Spinal cord (tissue), 9 donors: ENCODE measurements at regions not wholly inside any gene's neighbourhood (a gene's known extent, or its start where the extent isn't known, plus 50 kb on each side); places are given as distances from the start of the nearest gene placed in this dataset.

Experiments
- DNase-seq, 6 donors: peaks; one replicate each; pipeline versions ENCODE4 v3.0.0 to v3.0.0-alpha.2; 2013 to 2015; ENCODE audit warnings: low spot score in 6 of 6, low read depth in 4 of 6
- H3K27ac ChIP-seq: one replicate; pipeline ENCODE4 v1.5.1; 2013; ENCODE audit warnings: low read depth, low read length, control low read depth
- H3K27me3 ChIP-seq: one replicate; pipeline ENCODE4 v1.6.1; 2013; ENCODE audit warnings: low read length; ENCODE audit not compliant: control insufficient read depth, insufficient read depth
- H3K36me3 ChIP-seq: one replicate; pipeline ENCODE4 v1.6.1; 2013; ENCODE audit warnings: low read length; ENCODE audit not compliant: control insufficient read depth, insufficient read depth
- H3K4me1 ChIP-seq: one replicate; pipeline ENCODE4 v1.6.1; 2013; ENCODE audit warnings: low read length; ENCODE audit not compliant: control insufficient read depth, insufficient read depth
- H3K4me3 ChIP-seq: one replicate; pipeline ENCODE4 v1.5.1; 2013; ENCODE audit warnings: low read depth, low read length, control low read depth
- H3K9me3 ChIP-seq: one replicate; pipeline ENCODE4 v1.6.1; 2013; ENCODE audit warnings: low read length; ENCODE audit not compliant: control insufficient read depth, insufficient read depth
- WGBS: methylation state at CpG from one replicate; pipeline ENCODE4 v1.1.5; 2013; ENCODE audit warnings: missing lambda C conversion rate; ENCODE audit not compliant: insufficient coverage; 5-methylcytosine and 5-hydroxymethylcytosine counted together
- donor health status: healthy.

GRCh38 chr22:47296405-47297260 lies 534.2 kb downstream of the TBC1D22A start:
- DNase-seq = no peak
- H3K4me1 ChIP-seq = peaks cover 5% of the 10 kb centered on the region
- no peak overlapping the region for H3K27ac ChIP-seq
- H3K27me3 ChIP-seq = no peaks in the 10 kb centered on the region
- H3K9me3 ChIP-seq = no peaks in the 10 kb centered on the region
- no peak overlapping the region for H3K4me3 ChIP-seq
- 57% methylated on average over 20 of the region's 25 CpGs for WGBS
- H3K36me3 ChIP-seq = no peaks in the 10 kb centered on the region

- H3K4me1 ChIP-seq = peaks cover 5% of the 10 kb centered on the region
- no peak overlapping the region for H3K4me3 ChIP-seq
- H3K9me3 ChIP-seq = no peaks in the 10 kb centered on the region
- 87% methylated on average over 9 of the region's 10 CpGs for WGBS
- H3K27ac ChIP-seq = no peak overlapping the region
- H3K36me3 ChIP-seq = no peaks in the 10 kb centered on the region
- no peaks in the 10 kb centered on the region for H3K27me3 ChIP-seq
- DNase-seq = no peak
Measured at GRCh38 chr22:47295982-47296381, 533.5 kb downstream of the TBC1D22A start.

- Histone ChIP-seq H3K36me3 (no peaks in the 10 kb centered on the region), H3K4me1 (peaks cover 5% of the 10 kb centered on the region), H3K27ac (no peak overlapping the region), H3K9me3 (no peaks in the 10 kb centered on the region), H3K27me3 (no peaks in the 10 kb centered on the region), H3K4me3 (no peak overlapping the region)
- 89% methylated on average over 19 of the region's 21 CpGs for WGBS
- no peak for DNase-seq
Measured at GRCh38 chr22:47295226-47295901, 532.9 kb downstream of the TBC1D22A start.

- Histone ChIP-seq H3K4me1 (peaks cover 5% of the 10 kb centered on the region), H3K27ac (no peak overlapping the region), H3K27me3 (no peaks in the 10 kb centered on the region), H3K9me3 (no peaks in the 10 kb centered on the region), H3K4me3 (no peak overlapping the region), H3K36me3 (no peaks in the 10 kb centered on the region)
- DNase-seq = no peak
- 96% methylated on average over 5 of the region's 5 CpGs for WGBS
Measured at GRCh38 chr22:47294576-47294975, 532.1 kb downstream of the TBC1D22A start.

- Histone ChIP-seq H3K27ac (no peak overlapping the region), H3K27me3 (no peaks in the 10 kb centered on the region), H3K9me3 (no peaks in the 10 kb centered on the region), H3K4me3 (no peak overlapping the region), H3K4me1 (peaks cover 5% of the 10 kb centered on the region), H3K36me3 (no peaks in the 10 kb centered on the region)
- 89% methylated on average over 6 of the region's 6 CpGs for whole genome bisulfite sequencing
- DNase-seq = no peak
Measured at GRCh38 chr22:47294222-47294532, 531.7 kb downstream of the TBC1D22A start.

GRCh38 chr22:47293368-47294221 lies 531.1 kb downstream of the TBC1D22A start:
- peaks cover 5% of the 10 kb centered on the region for H3K4me1 ChIP-seq
- H3K27ac ChIP-seq = no peak overlapping the region
- H3K27me3 ChIP-seq = no peaks in the 10 kb centered on the region
- H3K4me3 ChIP-seq = no peak overlapping the region
- DNase-seq = no peak
- WGBS = 86% methylated on average over 17 of the region's 18 CpGs
- no peaks in the 10 kb centered on the region for H3K36me3 ChIP-seq
- H3K9me3 ChIP-seq = no peaks in the 10 kb centered on the region

- Histone ChIP-seq H3K9me3 (no peaks in the 10 kb centered on the region), H3K27ac (no peak overlapping the region), H3K4me3 (no peak overlapping the region), H3K27me3 (no peaks in the 10 kb centered on the region), H3K4me1 (peaks cover 5% of the 10 kb centered on the region), H3K36me3 (no peaks in the 10 kb centered on the region)
- WGBS = 51% methylated on average over 14 of the region's 18 CpGs
- peak in 1 of 6 donors; percentile 42 for DNase-seq
Measured at GRCh38 chr22:47292546-47293320, 530.3 kb downstream of the TBC1D22A start.

GRCh38 chr22:47291565-47292495 lies 529.4 kb downstream of the TBC1D22A start:
- DNase-seq = no peak
- Histone ChIP-seq H3K36me3 (no peaks in the 10 kb centered on the region), H3K9me3 (no peaks in the 10 kb centered on the region), H3K4me1 (peaks cover 5% of the 10 kb centered on the region), H3K4me3 (no peak overlapping the region), H3K27ac (no peak overlapping the region), H3K27me3 (no peaks in the 10 kb centered on the region)
- WGBS = 85% methylated on average over 14 of the region's 18 CpGs
